Stimulated activated CD8-positive, alpha-beta memory T cell treated with anti-CD3 and anti-CD28 coated beads, Interleukin-15, amount 100 ng/mL, for 24 hours (primary cell): ENCODE measurements at regions not wholly inside any gene's neighbourhood (a gene's known extent, or its start where the extent isn't known, plus 50 kb on each side); places are given as distances from the start of the nearest gene placed in this dataset.
"Not testable (repeated sequence)": the region's sequence is repeated elsewhere in the genome, so short reads cannot be mapped to it uniquely, and the experiment has no call there.

ENCODE experiments used
- DNase-seq: peaks from one replicate; pipeline ENCODE4 v3.0.0-alpha.2; 2020; ENCODE audit warnings: low read depth

GRCh38 chr21:27769763-27770162, 802.9 kb upstream of the ADAMTS5 start:
- no peak for DNase-seq

GRCh38 chr21:27768046-27768637, 801.3 kb upstream of the ADAMTS5 start:
- DNase-seq = not testable (repeated sequence)

GRCh38 chr21:27764056-27764455, 797.2 kb upstream of the ADAMTS5 start:
- DNase-seq = no peak

GRCh38 chr21:27761623-27762022, 794.7 kb upstream of the ADAMTS5 start:
- no peak for DNase-seq

DNA sequence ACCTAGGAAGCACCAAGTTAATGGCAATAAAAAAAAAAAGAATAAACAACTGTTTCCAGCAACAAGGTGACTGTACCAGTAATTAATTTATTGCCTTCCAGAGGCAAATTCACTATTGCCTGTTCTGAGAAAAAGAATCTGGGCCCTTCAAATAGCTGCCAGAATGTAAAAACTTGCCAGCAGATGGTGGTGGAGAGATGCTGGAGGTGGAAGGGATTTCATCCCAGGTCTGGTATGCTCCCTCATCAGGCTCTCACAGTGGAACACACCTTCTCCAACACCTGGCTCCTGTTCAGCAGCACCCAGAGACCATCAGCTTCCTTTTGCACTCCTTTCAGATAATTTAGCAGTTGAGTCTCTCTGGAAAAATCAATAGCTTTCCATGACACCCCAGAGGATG, 792.9 kb upstream of the ADAMTS5 start:
- DNase-seq = no peak

- no peak for DNase-seq
These were observed 792.3 kb upstream of the ADAMTS5 start for GRCh38 chr21:27759091-27759659.

DNA sequence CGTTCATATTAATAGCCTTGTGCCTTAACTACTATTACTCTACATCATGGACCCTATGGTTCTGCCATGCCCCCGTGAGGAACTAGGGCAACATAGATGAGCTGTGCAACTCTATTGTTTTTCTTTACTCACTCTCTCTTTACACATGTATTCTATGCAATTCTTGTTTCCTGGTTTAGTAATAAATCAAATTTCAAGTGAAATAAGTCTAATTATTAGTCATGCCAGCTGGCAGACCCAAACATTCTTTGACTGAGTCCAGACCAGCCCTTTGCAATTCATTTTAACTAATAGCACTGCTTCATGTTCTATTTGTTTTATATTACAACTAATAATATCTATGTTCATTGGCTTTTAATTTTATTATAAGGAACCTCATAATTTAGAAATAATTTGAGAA, 789.3 kb upstream of the ADAMTS5 start:
- DNase-seq = no peak

DNA sequence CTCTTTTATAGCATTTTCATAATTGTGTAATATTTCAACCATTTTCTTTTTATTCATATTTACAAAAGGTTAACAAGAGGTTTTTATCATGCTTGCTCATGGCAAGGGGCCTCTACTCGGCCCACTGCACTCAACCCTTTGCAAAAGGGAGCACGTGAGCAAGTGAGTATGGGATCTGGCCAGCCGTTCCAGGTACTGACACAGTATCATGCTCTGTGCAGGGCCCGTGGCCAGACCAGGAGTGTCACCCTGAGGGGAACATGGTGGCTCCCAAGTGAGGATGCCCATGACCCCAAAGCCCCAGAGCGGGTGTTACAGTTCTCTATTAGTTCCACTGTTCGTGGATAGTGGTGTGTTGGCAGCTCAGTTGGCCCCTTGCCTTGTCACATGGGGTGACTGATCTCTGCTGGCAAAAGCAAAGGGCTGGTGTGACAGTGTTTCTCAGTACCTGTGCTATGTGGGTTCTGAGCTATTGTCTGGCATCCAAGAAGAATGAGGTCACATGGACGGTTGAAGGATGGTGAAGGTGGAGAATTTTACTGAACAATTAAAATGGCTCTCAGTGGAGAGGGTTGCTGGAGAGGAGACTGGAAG, 777.2 kb upstream of the ADAMTS5 start:
- no peak for DNase-seq

DNA sequence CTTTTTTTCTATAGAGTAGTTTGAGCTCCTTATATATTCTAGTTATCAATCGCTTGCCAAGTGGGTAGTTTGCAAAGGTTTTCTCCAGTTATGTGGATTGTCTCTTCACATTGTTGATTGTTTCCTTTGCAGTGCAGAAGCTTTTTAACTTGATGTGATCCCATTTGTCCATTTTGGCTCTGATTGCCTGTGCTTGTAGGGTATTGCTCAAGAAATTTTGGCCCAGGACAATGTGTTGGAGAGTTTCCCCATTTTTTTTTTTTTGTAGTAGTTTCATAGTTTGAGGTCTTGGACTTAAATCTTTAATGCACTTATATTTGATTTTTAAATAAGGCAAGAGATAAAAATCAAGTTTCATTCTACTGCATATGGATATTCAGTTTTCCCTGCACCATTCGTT, 774.8 kb upstream of the ADAMTS5 start:
- DNase-seq = no peak

DNA sequence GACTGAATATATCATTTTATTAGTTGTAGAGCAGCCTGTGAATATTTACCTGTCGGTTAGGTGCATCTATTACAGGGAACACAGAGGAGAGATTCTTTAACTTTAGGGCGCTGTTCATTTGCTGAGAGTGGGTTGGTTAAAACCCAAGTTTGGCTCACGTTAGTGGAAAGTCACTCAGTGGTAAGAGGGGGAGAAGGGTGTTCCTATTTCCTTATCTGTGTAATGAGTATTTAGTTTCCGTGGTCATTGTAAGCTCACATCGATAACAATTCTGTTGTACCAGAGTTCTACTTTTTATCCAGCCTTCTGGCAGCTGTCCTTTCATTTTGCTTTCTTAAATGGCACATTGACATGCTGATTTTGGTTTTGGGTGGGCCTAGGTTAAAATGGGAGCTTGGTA, 773.2 kb upstream of the ADAMTS5 start:
- DNase-seq = no peak

- DNase-seq = no peak
These were observed 772.3 kb upstream of the ADAMTS5 start for GRCh38 chr21:27739187-27739586.

- DNase-seq = no peak
These were observed 768.8 kb upstream of the ADAMTS5 start for GRCh38 chr21:27735699-27736098.

- no peak for DNase-seq
These were observed 767.3 kb upstream of the ADAMTS5 start for GRCh38 chr21:27734146-27734545.

DNA sequence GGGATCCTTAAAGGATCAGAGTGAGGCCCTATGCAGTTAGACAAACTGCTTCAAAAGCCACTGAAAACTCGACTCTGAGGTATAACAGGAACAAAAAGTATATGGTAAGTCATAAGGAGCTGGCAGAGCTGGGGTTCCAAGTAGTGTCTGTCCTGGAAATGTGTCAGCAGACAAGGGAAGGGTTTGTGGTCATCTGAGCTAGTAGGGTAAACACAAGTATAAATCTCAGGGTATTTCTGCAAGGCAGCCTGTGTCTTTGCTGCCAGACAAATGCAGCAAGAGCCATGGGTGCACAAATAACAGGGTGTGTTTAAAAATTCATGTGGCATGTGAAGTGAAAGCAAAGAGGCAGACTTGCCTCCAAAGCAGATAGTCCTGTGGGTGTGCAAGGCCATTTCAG, 759.0 kb upstream of the ADAMTS5 start:
- DNase-seq = no peak

- no peak for DNase-seq
These were observed 755.2 kb upstream of the ADAMTS5 start for GRCh38 chr21:27722095-27722494.

DNA sequence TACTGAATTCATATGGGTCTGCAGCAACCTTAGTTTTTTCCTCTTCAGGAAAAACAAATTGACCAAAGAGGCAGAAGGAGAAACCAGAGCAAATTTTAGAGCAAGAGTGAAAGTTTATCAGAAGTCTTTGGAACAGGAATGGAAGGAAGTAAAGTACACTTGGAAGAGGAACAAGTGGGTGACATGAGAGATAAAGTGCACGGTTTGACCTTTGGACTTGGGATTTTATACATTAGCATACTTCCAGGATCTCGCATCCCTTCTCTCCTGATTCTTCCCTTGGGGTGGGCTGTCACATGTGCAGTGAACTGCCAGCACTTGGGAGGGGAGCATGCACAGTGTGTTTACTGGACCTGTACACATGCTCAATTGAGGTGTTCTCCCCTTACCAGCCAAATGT, 754.8 kb upstream of the ADAMTS5 start:
- no peak for DNase-seq

DNA sequence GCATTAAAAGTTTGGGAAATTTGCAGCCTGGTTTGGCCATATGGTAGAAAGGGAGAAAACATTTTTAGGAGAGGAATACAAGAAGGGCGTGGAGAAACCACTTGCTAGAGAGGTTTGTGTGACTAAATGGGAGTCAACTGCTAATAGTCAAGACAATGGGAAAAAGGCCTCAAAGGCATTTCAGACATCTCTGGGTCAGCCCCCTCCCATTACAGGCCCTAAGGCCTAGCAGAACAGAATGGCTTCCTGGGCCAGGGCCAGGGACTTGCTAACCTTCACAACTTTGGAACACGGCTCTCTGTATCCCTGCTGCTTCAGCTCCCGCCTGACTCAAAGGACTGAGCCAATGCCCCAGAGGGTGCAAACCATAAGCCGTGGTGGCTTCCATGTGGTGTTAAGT, 752.3 kb upstream of the ADAMTS5 start:
- no peak for DNase-seq

- no peak for DNase-seq
These were observed 748.2 kb upstream of the ADAMTS5 start for GRCh38 chr21:27715131-27715530.

DNA sequence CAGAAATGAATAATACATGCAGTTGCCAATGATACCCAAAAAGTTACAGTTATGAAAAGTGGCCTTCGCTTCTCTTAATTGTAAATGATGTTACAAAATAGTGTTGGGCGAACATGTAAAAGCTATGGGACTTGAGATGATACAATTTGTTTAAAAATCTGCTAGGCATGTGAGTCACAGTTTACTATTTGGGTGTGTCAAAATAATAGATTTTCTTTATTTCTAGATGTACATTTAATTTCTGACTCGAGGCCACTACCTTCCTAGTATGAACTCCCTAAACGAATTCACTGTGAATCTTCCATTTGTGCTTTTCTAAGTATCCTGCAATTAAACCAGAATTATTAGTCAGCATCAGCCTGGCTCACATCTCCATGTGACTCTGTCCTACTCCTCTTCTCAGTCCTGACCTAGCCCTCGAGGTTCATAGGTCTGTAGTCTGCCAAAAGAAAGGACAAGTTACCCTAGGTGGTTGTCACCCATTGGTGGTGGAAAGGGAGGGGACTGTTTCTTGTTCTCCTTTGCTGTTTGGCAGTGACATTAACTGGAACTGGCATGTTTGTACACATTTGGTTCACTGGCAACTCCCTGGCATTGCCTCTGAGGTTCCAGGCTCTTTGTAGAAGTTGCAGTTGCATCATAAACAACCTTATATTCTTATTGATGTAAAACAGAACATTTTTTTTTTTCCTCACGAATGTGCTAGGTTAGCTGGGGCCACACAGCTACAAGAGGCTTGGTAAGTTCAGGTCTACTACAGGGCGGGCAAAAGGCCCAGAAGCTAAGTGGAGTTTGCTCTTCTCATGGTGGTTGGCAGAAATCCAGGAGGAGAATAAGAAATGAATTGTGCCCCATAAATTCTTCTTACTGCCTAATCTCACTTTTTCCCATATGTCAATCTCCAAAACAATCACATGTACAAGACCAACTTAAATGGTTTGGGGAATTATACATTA, 746.5 kb upstream of the ADAMTS5 start:
- DNase-seq = no peak

GRCh38 chr21:27704567-27705166, 737.8 kb upstream of the ADAMTS5 start:
- DNase-seq = no peak

DNA sequence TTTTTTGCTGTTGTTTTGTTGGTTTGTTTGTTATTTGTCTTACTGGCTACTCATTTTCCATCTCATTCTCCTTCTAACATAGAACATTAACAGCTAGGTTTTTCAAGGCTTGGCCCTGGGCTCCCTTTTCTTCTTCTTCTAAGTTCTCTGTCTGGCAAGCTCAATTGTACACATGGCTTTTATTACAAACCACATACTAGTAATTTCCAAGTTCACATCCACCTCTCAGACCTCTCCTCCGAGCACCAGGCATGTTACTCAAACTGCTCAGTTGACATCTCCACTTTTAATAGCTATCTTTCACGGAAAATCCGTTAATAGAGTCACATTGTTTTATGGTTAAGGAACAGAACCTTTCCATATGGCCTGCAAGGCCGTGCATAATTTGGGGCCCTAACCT, 736.9 kb upstream of the ADAMTS5 start:
- no peak for DNase-seq

DNA sequence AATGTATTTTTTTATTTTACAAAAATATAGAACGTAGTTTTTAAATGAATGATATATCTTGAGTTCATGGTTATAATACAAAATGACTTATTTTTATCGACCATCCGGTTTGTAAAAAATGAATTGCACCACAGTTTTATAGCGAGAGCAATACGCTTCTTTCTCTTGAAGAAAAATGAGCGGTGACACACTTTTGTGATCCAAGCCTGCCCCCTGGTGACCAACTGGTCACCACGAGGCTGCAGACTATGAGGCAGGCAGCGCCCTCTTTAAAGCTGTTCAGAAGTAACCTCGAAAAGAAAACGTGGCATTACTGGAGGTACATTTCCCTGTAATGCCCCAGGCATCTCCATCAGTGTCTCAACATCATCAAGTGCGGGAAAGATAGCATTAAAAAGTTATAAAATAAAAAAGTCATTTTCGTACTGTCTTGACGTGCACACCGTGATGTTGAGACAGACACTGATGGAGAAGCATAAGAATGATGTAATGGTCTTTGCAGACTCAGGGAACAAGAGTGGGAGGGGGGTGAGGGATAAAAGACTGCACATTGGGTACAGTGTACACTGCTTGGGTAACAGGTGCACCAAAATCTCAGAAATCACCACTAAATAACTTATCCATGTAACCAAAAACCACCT, 734.2 kb upstream of the ADAMTS5 start:
- DNase-seq = peak; percentile 6
